ENCODE measurements at regions not wholly inside any gene's neighbourhood (a gene's known extent, or its start where the extent isn't known, plus 50 kb on each side); places are given as distances from the start of the nearest gene placed in this dataset.

DNA sequence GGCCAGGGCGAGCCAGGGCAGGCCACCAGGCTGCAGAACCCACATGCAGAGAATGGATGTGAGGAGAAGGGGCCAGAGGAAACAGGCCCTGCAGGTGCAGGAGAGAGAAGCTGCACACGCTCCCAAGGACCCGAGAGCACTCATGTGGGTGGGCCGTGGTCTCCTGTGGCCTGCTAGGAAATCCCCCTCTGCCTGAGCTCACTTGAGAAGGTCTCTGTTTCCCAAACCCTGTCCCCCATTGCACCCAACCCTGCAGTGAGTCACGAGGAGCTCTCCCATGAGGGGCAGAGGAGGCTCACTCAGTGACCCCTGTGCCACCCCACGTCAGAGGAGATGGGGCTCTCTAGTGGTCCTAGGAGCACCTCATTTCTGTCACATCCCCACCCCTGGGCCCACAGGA is 111.1 kb downstream of the KLF13 start:
- TF ChIP-seq CTCF (conservative IDR thresholded peaks at IDR 0.05 in 1 of 2, IDR thresholded peaks at IDR 0.05 in 1 of 2; ENCODE audit: low read depth in 1 of 2, low read length in 2 of 2) (no peak), EZH2 (IDR thresholded peaks at IDR 0.05; ENCODE audit: low read length, missing control alignments) (no peak)
